PC-9 (cell line): ENCODE measurements at regions not wholly inside any gene's neighbourhood (a gene's known extent, or its start where the extent isn't known, plus 50 kb on each side); places are given as distances from the start of the nearest gene placed in this dataset.
A peak's percentile ranks its signal among the peaks of the same experiment; 100 is the strongest.

Experiments used
- BruUV-seq: library from RNA; stranded (reverse); fragments of 400-500 nt; replicated peaks from 2 replicates; lab custom pipeline; 2021; lab: Mats Ljungman, UMichigan
- CTCF ChIA-PET: fragments of 300-600 bp; sonication (Branson Sonifier 250); formaldehyde crosslinking; loops from one replicate; lab custom pipeline; 2022; ENCODE audit warnings: antibody characterized with exemption; lab: Charles Lee
- POLR2A ChIA-PET: fragments of 300-600 bp; sonication (Branson Sonifier 250); formaldehyde crosslinking; loops from one replicate; lab custom pipeline; 2022; ENCODE audit warnings: antibody characterized with exemption; ENCODE audit not compliant: unreplicated experiment; lab: Charles Lee
- DNase-seq, 2 experiments: peaks; one replicate each; pipeline versions ENCODE4 v3.0.0 to v3.0.0-alpha.2; 2015 to 2022; ENCODE audit warnings: mixed read lengths in 1 of 2
- H2AFZ ChIP-seq: fragments of 200-600 bp; sonication (generic); 2 replicates; pipeline ENCODE4 v1.8.1; 2017; ENCODE audit warnings: antibody characterized with exemption
- H3F3A ChIP-seq: fragments of 200-600 bp; sonication (generic); 2 replicates; pipeline ENCODE4 v1.8.1; 2017; ENCODE audit warnings: antibody characterized with exemption, mild to moderate bottlenecking, low read depth; ENCODE audit not compliant: insufficient read depth
- H3K27ac ChIP-seq: fragments of 200-600 bp; sonication (generic); 2 replicates; pipeline ENCODE4 v1.6.1; 2016; ENCODE audit warnings: mixed run types
- H3K27me3 ChIP-seq: fragments of 200-600 bp; sonication (generic); 2 replicates; pipeline ENCODE4 v1.6.1; 2016; ENCODE audit warnings: low read depth, mixed run types; ENCODE audit not compliant: insufficient read depth
- H3K36me3 ChIP-seq: fragments of 200-600 bp; sonication (generic); 2 replicates; pipeline ENCODE4 v1.6.1; 2016; ENCODE audit warnings: low read depth, mixed run types
- H3K4me1 ChIP-seq: fragments of 200-600 bp; sonication (generic); replicated peaks from 2 replicates; pipeline ENCODE4 v1.6.1; 2016; ENCODE audit warnings: mixed run types; ENCODE audit not compliant: insufficient read depth
- H3K4me2 ChIP-seq: fragments of 200-600 bp; sonication (generic); 2 replicates; pipeline ENCODE4 v1.6.1; 2017; ENCODE audit warnings: mixed run types
- H3K4me3 ChIP-seq: fragments of 200-600 bp; sonication (generic); 2 replicates; pipeline ENCODE4 v1.6.1; 2016; ENCODE audit warnings: mixed run types
- H3K79me2 ChIP-seq: fragments of 200-600 bp; sonication (generic); 2 replicates; pipeline ENCODE4 v1.6.1; 2017; ENCODE audit warnings: low read depth, mixed run types
- H3K9me2 ChIP-seq: fragments of 200-600 bp; sonication (generic); 2 replicates; pipeline ENCODE4 v1.8.1; 2017; ENCODE audit warnings: mild to moderate bottlenecking; ENCODE audit not compliant: insufficient read depth
- H3K9me3 ChIP-seq: fragments of 200-600 bp; sonication (generic); 2 replicates; pipeline ENCODE4 v1.8.1; 2016; ENCODE audit warnings: low read depth; ENCODE audit not compliant: insufficient read depth
- H4K20me1 ChIP-seq: fragments of 200-600 bp; sonication (generic); 2 replicates; pipeline ENCODE4 v1.8.1; 2017; ENCODE audit not compliant: insufficient read depth
- EZH2 ChIP-seq: fragments of 200-600 bp; sonication (generic); IDR thresholded peaks from 2 replicates; pipeline ENCODE4 v1.8.0; 2017; ENCODE audit warnings: antibody characterized with exemption, low read depth
- intact Hi-C: fragments of 100-400 bp; cut with micrococcal nuclease; formaldehyde crosslinking; loops from one replicate; pipeline ENCODE4 v1.10.0; 2022; ENCODE audit not compliant: unreplicated experiment
- TF ChIP-seq, protein P1 (sequence below): fragments of 200-600 bp; sonication (generic); conservative IDR thresholded peaks from 2 replicates; pipeline ENCODE4 v1.6.1; 2017; ENCODE audit warnings: mixed run types, antibody characterized with exemption, mild to moderate bottlenecking, moderate library complexity

DNA sequence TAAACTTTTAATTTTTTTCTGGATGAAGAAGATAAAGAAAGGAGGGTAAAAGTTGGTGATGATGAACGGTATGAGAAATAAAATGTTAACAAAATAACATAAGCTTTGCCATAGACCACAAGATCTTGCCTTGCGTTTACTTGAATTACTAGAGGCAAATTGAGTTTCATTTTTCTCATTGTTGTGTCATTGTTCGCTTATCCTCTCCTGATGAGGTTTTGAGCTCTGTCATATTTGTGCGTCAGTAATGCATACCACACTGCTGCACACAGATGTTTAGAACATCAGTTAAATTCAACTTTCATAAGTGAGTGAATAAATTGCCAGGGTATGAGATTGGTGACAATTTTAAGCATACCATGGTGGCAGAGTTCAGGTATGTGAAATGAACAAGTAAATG, 843.6 kb downstream of the SUCLG1 start:
- H3K27me3 ChIP-seq = no peaks in the 10 kb centered on the region
- no peak overlapping the region for H3K4me2 ChIP-seq
- no peaks in the 10 kb centered on the region for H3F3A ChIP-seq
- no peak overlapping the region for H3K27ac ChIP-seq
- H4K20me1 ChIP-seq = no peaks in the 10 kb centered on the region
- intact Hi-C loops = no loop called here
- POLR2A ChIA-PET = no interaction called here
- no TSS peak for BruUV-seq
- no peaks in the 10 kb centered on the region for H3K79me2 ChIP-seq
- DNase-seq = no peak
- H2AFZ ChIP-seq = no peak overlapping the region
- no peaks in the 10 kb centered on the region for H3K9me3 ChIP-seq
- TF ChIP-seq, protein P1, sequence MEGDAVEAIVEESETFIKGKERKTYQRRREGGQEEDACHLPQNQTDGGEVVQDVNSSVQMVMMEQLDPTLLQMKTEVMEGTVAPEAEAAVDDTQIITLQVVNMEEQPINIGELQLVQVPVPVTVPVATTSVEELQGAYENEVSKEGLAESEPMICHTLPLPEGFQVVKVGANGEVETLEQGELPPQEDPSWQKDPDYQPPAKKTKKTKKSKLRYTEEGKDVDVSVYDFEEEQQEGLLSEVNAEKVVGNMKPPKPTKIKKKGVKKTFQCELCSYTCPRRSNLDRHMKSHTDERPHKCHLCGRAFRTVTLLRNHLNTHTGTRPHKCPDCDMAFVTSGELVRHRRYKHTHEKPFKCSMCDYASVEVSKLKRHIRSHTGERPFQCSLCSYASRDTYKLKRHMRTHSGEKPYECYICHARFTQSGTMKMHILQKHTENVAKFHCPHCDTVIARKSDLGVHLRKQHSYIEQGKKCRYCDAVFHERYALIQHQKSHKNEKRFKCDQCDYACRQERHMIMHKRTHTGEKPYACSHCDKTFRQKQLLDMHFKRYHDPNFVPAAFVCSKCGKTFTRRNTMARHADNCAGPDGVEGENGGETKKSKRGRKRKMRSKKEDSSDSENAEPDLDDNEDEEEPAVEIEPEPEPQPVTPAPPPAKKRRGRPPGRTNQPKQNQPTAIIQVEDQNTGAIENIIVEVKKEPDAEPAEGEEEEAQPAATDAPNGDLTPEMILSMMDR = no peak
- TF ChIP-seq EZH2 = no peak
- CTCF ChIA-PET = no interaction called here
- H3K36me3 ChIP-seq = no peaks in the 10 kb centered on the region
- H3K4me1 ChIP-seq = no peaks in the 10 kb centered on the region
- H3K9me2 ChIP-seq = no peaks in the 10 kb centered on the region
- no peak overlapping the region for H3K4me3 ChIP-seq

DNA sequence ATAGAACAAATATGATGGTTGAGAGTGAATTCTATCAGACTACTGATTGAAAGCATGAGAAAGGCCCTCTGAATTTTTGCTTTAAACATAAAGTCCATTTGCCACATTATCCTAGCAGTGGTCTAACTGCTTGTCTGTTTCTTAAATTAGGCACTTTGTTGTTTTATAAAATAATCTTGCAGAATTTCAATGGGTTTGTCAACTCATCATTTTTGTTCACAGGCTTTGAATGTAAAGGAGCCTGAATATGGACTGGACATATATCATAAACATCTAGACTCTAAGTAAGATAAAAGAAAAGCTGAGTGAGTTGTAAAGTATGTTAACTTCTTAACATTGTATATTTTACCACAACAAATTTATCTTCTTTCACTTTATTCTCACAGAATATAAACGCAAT, 845.9 kb downstream of the SUCLG1 start:
- Histone ChIP-seq H3K9me3 (no peaks in the 10 kb centered on the region), H3K27me3 (no peaks in the 10 kb centered on the region), H3K36me3 (no peaks in the 10 kb centered on the region), H3K9me2 (no peaks in the 10 kb centered on the region), H3K4me2 (no peak overlapping the region), H3K4me3 (no peak overlapping the region), H3F3A (no peaks in the 10 kb centered on the region), H3K79me2 (no peaks in the 10 kb centered on the region), H3K4me1 (no peaks in the 10 kb centered on the region), H2AFZ (no peak overlapping the region), H4K20me1 (no peaks in the 10 kb centered on the region), H3K27ac (no peak overlapping the region)
- TF ChIP-seq, protein P1 = no peak
- POLR2A ChIA-PET = no interaction called here
- CTCF ChIA-PET = no interaction called here
- BruUV-seq = no TSS peak
- no peak for DNase-seq
- intact Hi-C loops = no loop called here

DNA sequence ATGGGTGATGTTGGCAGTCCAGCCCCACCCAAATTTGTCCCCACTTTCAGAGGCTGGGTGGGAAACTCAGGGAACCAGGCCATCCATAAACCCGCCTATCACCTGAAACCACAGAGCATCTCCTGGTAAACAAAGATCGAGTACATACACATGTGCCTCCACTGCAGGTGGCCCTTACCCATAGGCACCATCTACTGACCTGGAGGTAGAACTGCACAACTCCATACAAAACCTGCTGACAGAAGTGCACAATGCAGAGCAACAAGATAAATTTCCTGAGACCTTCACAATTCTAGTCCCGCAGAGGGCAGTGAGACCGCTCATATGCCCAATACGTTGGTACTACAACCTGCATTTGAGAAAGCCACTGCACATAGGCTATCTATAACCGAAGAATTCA, 856.3 kb downstream of the SUCLG1 start:
- Histone ChIP-seq H2AFZ (no peak overlapping the region), H3K9me2 (no peaks in the 10 kb centered on the region; the same call in 1 of the 2 replicates), H3K27ac (no peak overlapping the region), H3K36me3 (no peaks in the 10 kb centered on the region), H3K4me2 (no peak overlapping the region), H3K27me3 (no peaks in the 10 kb centered on the region), H3K9me3 (no peaks in the 10 kb centered on the region), H3K4me1 (no peaks in the 10 kb centered on the region), H3K4me3 (no peak overlapping the region), H4K20me1 (no peaks in the 10 kb centered on the region), H3K79me2 (no peaks in the 10 kb centered on the region), H3F3A (no peaks in the 10 kb centered on the region)
- intact Hi-C loops = no loop called here
- no TSS peak for BruUV-seq
- ChIA-PET CTCF (no interaction called here), POLR2A (no interaction called here)
- TF ChIP-seq EZH2 = no peak
- TF ChIP-seq, protein P1 = 0 out of 2 replicates have a peak, but pooled peaks have one; percentile 20
- DNase-seq = no peak
